GM21786 (cell line): ENCODE measurements at regions not wholly inside any gene's neighbourhood (a gene's known extent, or its start where the extent isn't known, plus 50 kb on each side); places are given as distances from the start of the nearest gene placed in this dataset.

Source experiments
- ATAC-seq: cut with Tn5 transposase; IDR thresholded peaks from one replicate; pipeline ENCODE4 v1.9.1; 2021; ENCODE audit not compliant: unreplicated experiment

DNA sequence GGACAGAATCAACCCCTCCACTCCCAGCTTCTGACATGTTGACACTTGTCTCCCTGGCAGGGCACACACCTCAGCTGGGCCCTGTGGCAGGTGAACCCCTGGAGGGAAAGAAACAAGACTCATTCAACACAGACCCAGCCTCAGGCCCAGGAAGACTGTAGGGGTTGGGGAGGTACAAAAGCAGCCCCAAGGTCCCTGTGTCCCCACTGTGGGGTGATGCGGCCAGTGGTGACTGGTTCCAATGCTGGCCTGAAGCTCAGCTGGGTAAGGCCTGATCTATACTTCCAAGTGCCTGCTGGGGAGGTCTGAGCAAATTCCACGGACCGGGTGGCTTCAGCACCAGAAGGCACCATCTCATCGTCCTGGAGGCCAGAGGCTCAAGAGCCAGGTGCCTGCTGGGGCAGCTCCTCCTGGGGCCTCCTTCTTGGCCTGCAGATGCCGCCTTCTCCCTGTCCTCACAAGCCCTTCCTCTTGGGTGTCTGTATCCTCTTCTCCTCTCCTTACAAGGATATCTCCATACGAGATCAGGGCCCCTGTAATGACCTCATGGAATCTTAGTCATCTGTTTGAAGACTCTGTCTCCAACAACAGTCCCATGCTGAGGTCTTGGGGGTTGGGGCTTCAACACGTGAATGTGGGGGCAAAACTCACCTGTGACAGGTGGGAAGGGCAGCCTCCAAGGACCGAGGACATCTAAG, 1492.1 kb downstream of the BRD1 start:
- no peak for ATAC-seq

GRCh38 chr22:48334971-48335370, 1492.7 kb downstream of the BRD1 start:
- no peak for ATAC-seq

- no peak for ATAC-seq
Observed at GRCh38 chr22:48333816-48334735, 1493.6 kb downstream of the BRD1 start.

DNA sequence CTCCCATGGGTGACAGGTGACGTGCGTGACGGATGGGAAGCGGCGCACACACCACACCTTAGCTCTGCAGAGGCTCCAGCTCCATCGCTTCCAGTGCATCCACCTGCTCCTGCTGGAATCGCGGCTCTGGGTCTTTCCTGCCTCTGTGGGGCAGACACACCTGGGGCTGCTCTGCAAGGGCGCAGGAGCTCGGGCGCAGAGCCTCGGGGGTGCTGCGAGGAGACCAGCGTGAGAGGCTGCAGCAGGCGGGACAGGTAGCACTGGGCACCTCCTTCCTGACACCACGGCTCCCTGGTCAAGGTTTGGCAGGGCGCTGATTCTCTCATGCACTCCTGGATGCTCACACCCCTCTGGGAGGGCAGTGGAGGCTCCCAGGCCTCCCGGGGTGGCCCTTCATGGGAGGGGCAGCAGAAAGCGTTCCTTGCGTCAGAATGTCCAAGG, 1494.3 kb downstream of the BRD1 start:
- no peak for ATAC-seq

DNA sequence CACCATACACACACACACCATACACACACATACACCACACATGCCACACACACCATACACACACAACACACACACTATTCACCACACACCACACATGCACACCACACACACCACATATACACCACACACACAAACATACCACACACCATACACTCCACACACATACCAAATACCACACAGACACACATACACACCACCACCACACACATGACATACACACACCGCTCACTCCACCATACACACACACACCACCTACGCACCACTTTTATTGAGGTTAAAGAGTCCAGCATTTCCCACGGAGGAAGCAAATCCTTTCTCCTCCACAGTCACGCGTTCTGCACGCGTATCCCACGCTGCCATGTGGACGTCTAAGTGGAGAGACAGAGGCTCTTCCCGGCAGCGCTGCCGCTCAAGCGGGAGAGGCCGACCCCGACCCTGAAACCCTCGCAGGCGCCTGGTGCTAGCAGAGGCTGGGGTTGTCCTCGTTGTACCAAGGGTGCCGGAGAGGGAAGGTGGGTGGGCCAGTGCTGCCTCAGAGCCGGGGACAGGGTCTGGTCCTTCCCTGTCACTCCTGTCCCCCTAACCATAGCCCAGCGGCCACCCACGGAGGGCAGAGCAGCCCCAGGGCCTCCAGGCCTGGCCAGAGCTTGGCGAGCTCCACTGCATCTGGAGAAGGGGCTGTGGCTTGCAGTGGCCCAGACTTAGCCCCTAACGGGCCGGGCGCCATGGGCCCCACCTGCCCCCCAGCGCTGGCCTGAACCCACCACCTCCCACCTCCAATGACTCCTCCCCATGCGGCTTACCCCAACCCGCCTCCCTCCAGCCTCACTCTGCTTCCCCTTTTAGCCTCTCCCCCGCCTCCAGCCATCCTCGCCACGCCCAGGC, 1495.0 kb downstream of the BRD1 start:
- no peak for ATAC-seq

- ATAC-seq = no peak
Observed at GRCh38 chr22:48331691-48332220, 1495.9 kb downstream of the BRD1 start.

- ATAC-seq = no peak
Observed at GRCh38 chr22:48331266-48331665, 1496.4 kb downstream of the BRD1 start.

GRCh38 chr22:48327721-48328120, 1500.0 kb downstream of the BRD1 start:
- no peak for ATAC-seq

DNA sequence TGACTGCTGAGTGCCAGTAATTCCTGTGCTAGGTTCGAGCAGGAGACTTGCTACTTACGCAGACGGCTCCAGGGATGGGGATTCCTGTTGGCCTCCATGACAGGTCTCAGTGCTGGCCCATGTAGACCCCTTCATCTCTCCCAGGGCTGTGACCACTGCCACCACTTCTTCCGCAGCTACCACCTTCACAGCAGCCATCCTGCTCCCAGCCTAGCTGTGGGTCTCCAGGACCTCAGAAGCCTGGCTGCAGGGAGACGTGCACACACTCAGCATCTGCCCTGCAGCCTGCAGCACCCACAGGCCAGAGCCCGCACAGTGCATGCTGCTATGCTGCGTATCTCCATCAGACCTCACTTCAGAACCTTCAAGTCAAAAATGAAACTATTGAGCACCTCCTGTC, 1503.9 kb downstream of the BRD1 start:
- no peak for ATAC-seq

DNA sequence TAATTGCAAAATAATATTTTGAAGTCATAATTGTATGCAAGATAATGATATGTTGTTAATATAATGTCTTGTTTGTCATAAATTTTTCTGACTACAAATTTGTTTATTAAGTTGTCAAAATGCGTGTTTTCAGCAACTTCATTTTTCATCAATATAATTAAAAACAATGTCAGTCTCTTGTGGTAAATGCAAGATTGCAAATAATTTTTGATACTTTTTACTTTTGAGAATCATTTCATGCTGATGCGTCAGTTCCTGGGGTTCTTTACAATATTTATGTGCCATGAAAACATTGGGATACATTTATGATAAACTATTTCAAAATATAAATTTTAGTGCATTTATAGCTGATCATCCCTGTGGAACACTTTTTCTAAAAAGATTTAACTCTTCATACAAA, 1504.8 kb downstream of the BRD1 start:
- no peak for ATAC-seq

- no peak for ATAC-seq
Observed at GRCh38 chr22:48321986-48322545, 1505.6 kb downstream of the BRD1 start.

GRCh38 chr22:48320683-48321451, 1506.8 kb downstream of the BRD1 start:
- no peak for ATAC-seq

- ATAC-seq = no peak
Observed at GRCh38 chr22:48320048-48320682, 1507.5 kb downstream of the BRD1 start.

DNA sequence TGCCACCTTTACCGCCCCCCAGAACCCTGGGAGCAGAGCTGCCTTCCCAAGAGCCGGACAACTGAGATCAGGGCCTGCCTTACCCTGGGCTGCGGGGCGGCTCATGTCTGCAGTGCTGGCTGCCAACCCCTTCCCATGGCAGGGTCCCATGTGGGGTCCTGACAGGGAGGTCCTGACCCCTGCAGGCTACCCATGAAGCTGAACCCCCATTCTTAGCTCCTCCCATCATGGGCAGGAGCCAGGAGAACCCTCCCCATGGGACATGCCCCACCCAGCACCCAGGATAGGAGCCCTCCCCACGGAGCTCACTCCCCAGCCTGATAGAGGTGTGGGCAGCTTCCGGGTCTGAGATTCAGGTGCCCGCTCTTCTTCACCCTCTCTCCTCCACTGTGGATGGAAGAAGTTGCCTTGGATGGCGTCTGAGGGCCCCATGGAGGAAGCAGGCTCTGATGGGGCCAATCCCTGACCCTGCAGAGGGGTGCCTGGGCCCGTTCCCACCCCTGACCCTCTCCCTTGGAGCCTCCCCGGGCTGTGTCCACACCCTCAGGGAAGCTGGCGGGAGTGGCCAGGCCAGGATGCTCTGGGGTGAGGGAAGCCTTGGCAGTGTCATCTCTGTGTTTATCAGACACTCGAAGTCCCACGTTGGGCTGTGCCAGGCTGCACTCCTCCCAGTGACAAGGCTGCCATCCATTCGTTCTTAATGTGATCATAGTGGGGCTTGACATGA, 1508.2 kb downstream of the BRD1 start:
- ATAC-seq = no peak

GRCh38 chr22:48318575-48319320, 1508.9 kb downstream of the BRD1 start:
- ATAC-seq = no peak

- ATAC-seq = no peak
Observed at GRCh38 chr22:48318173-48318572, 1509.5 kb downstream of the BRD1 start.

DNA sequence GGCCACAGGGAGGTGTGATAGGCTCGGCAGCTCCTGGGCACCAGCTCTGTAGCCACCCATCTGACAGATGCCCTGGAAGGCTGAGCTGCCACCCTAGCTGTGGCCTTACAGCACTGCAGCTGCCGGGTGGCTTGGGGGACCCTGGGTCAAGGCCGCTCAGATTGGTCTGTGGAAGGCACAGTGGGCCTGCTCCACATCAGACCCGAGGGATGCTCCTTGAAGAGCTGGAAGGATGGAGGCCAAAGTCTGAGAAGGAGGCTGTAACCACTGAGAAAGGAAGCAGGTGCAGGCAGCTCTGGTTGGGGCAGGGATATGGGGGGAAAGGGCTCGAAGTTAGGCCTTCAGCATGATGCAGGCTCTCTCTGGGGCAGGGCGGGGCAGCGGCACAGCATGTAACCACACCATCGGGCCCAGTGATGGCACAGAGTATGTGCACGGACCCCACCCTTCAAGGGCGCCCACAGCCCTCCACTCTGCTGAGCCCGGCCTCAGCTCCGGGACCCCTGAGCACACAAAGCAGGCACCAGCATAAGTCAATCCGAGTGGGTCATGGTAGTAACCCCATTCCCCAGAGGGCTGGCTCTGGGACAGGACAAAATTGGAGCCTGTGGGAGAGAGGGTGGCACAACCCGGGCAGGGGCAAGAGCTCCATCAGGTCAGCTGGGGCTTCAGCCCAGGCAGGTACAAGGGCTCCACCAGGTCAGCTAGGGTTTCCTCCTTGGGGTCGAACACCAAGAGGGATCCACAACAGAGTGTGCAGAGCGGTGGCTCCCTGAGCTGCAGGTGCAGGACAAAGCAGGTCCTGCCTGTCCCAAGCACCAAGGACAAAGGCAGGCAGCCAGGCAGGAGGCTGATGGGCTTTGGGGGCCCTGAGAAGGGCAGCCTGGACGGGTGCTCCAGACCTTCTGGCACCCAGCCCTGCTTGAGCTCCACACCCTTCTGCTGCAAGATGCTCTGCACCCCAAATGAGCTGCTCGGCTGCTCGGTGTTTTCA, 1511.1 kb downstream of the BRD1 start:
- no peak for ATAC-seq
